Astrocyte (in vitro differentiated cells and primary cell): ENCODE measurements at regions not wholly inside any gene's neighbourhood (a gene's known extent, or its start where the extent isn't known, plus 50 kb on each side); places are given as distances from the start of the nearest gene placed in this dataset.

Experiments
- DNase-seq: peaks from one replicate; pipeline ENCODE4 v3.0.0-alpha.2; 2010; ENCODE audit warnings: low read depth
- FAIRE-seq: peaks from 2 replicates; lab custom pipeline; 2011; peaks lifted over from hg19 to GRCh38; lab: Jason Lieb, UNC
- H2AFZ ChIP-seq: 2 replicates; pipeline ENCODE4 v1.6.0; 2012; ENCODE audit warnings: low read depth, low read length, inconsistent platforms
- H3K27ac ChIP-seq: 2 replicates; pipeline ENCODE4 v1.5.1; 2011; ENCODE audit warnings: low read depth, low read length, inconsistent platforms
- H3K27me3 ChIP-seq: 2 replicates; pipeline ENCODE4 v1.6.0; 2011; ENCODE audit warnings: low read length, inconsistent platforms; ENCODE audit not compliant: insufficient read depth
- H3K36me3 ChIP-seq: 2 replicates; pipeline ENCODE4 v1.5.1; 2011; ENCODE audit warnings: low read length, inconsistent platforms; ENCODE audit not compliant: insufficient read depth
- H3K4me1 ChIP-seq: 2 replicates; pipeline ENCODE4 v1.5.1; 2011; ENCODE audit warnings: low read length, inconsistent platforms; ENCODE audit not compliant: insufficient read depth
- H3K4me2 ChIP-seq: 2 replicates; pipeline ENCODE4 v1.6.0; 2012; ENCODE audit warnings: low read length, inconsistent platforms
- H3K4me3 ChIP-seq: 2 replicates; pipeline ENCODE4 v1.5.1; 2011; ENCODE audit warnings: low read depth, mild to moderate bottlenecking, low read length, inconsistent platforms; ENCODE audit not compliant: insufficient read depth
- H3K79me2 ChIP-seq: 2 replicates; pipeline ENCODE4 v1.6.0; 2012; ENCODE audit warnings: mild to moderate bottlenecking, low read length, inconsistent platforms; ENCODE audit not compliant: insufficient read depth
- H3K9ac ChIP-seq: 2 replicates; pipeline ENCODE4 v1.6.0; 2012; ENCODE audit warnings: mild to moderate bottlenecking, low read length, inconsistent platforms
- H3K9me3 ChIP-seq: 2 replicates; pipeline ENCODE4 v1.5.1; 2012; ENCODE audit warnings: low read depth, mild to moderate bottlenecking, low read length, inconsistent platforms; ENCODE audit not compliant: insufficient read depth
- H4K20me1 ChIP-seq: 2 replicates; pipeline ENCODE4 v1.6.0; 2012; ENCODE audit warnings: low read length, inconsistent platforms; ENCODE audit not compliant: insufficient read depth
- H3K27ac Mint-ChIP-seq: one replicate; pipeline ENCODE4 v1.8.0; 2021; ENCODE audit warnings: mild to moderate bottlenecking, mixed read lengths; ENCODE audit not compliant: unreplicated experiment
- H3K27me3 Mint-ChIP-seq: one replicate; pipeline ENCODE4 v1.8.0; 2021; ENCODE audit warnings: low read depth, mixed read lengths; ENCODE audit not compliant: unreplicated experiment
- H3K36me3 Mint-ChIP-seq: one replicate; pipeline ENCODE4 v1.8.0; 2021; ENCODE audit warnings: low read depth, mixed read lengths; ENCODE audit not compliant: unreplicated experiment
- H3K4me1 Mint-ChIP-seq: one replicate; pipeline ENCODE4 v1.8.0; 2021; ENCODE audit warnings: low read depth, mixed read lengths; ENCODE audit not compliant: unreplicated experiment
- H3K4me3 Mint-ChIP-seq: one replicate; pipeline ENCODE4 v1.8.0; 2021; ENCODE audit warnings: mild to moderate bottlenecking, moderate library complexity, mixed read lengths; ENCODE audit not compliant: unreplicated experiment
- H3K9me3 Mint-ChIP-seq: one replicate; pipeline ENCODE4 v1.8.0; 2021; ENCODE audit warnings: mild to moderate bottlenecking, mixed read lengths; ENCODE audit not compliant: unreplicated experiment
- EZH2 ChIP-seq: IDR thresholded peaks from 2 replicates; pipeline ENCODE4 v1.6.1; 2012; ENCODE audit warnings: mild to moderate bottlenecking, low read length, inconsistent platforms; ENCODE audit not compliant: insufficient read depth
- TF ChIP-seq, protein P1 (sequence below): IDR thresholded peaks from 2 replicates; pipeline ENCODE4 v1.5.1; 2011; ENCODE audit warnings: low read depth, mild to moderate bottlenecking, inconsistent platforms, low read length, moderate library complexity; ENCODE audit not compliant: insufficient read depth

GRCh38 chr13:79663435-79663834 lies 182.5 kb downstream of the NDFIP2 start:
- Histone ChIP-seq H4K20me1 (no peaks in the 10 kb centered on the region), H3K4me3 (no peak overlapping the region), H3K4me2 (no peak overlapping the region), H3K4me1 (no peaks in the 10 kb centered on the region), H3K9me3 (no peaks in the 10 kb centered on the region), H3K27me3 (no peaks in the 10 kb centered on the region), H3K36me3 (no peaks in the 10 kb centered on the region), H2AFZ (no peak overlapping the region), H3K79me2 (no peaks in the 10 kb centered on the region), H3K27ac (no peak overlapping the region), H3K9ac (no peak overlapping the region)
- H3K27ac Mint-ChIP-seq = peak overlapping the region; percentile 58
- no peaks in the 10 kb centered on the region for H3K27me3 Mint-ChIP-seq
- FAIRE-seq = no peak
- TF ChIP-seq, protein P1, sequence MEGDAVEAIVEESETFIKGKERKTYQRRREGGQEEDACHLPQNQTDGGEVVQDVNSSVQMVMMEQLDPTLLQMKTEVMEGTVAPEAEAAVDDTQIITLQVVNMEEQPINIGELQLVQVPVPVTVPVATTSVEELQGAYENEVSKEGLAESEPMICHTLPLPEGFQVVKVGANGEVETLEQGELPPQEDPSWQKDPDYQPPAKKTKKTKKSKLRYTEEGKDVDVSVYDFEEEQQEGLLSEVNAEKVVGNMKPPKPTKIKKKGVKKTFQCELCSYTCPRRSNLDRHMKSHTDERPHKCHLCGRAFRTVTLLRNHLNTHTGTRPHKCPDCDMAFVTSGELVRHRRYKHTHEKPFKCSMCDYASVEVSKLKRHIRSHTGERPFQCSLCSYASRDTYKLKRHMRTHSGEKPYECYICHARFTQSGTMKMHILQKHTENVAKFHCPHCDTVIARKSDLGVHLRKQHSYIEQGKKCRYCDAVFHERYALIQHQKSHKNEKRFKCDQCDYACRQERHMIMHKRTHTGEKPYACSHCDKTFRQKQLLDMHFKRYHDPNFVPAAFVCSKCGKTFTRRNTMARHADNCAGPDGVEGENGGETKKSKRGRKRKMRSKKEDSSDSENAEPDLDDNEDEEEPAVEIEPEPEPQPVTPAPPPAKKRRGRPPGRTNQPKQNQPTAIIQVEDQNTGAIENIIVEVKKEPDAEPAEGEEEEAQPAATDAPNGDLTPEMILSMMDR = no peak
- TF ChIP-seq EZH2 = no peak
- no peak for DNase-seq
- no peaks in the 10 kb centered on the region for H3K36me3 Mint-ChIP-seq
- no peaks in the 10 kb centered on the region for H3K9me3 Mint-ChIP-seq
- H3K4me1 Mint-ChIP-seq = peaks cover 23% of the 10 kb centered on the region
- H3K4me3 Mint-ChIP-seq = no peak overlapping the region

DNA sequence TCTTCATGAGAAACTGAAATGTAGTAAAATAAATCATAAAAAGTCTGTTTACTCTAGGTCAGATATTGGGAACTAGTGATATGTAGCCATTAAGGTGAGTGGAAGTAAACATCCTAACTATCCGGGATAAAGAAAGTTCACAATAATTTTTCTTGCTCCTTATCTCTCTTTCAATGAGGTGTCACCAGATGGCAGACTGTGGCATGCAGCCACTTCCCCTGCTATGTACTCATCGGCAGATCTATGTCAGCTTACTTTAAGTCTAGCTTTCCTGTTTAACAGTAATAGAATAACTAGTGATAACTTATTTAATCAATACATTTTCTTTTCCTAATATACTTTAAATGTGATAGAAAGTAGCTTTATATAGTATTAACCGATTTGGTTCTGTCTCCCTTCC lies 181.9 kb downstream of the NDFIP2 start:
- TF ChIP-seq, protein P1 = no peak
- TF ChIP-seq EZH2 = no peak
- FAIRE-seq (no peak), DNase-seq (no peak)
- no peaks in the 10 kb centered on the region for H3K36me3 Mint-ChIP-seq
- Histone ChIP-seq H3K36me3 (no peaks in the 10 kb centered on the region), H3K4me1 (no peaks in the 10 kb centered on the region), H3K79me2 (no peaks in the 10 kb centered on the region), H3K9me3 (no peaks in the 10 kb centered on the region), H3K27ac (no peak overlapping the region), H3K4me3 (no peak overlapping the region), H3K9ac (no peak overlapping the region), H4K20me1 (no peaks in the 10 kb centered on the region), H3K27me3 (no peaks in the 10 kb centered on the region), H3K4me2 (no peak overlapping the region), H2AFZ (no peak overlapping the region)
- H3K4me1 Mint-ChIP-seq = peaks cover 21% of the 10 kb centered on the region
- H3K27me3 Mint-ChIP-seq = no peaks in the 10 kb centered on the region
- no peak overlapping the region for H3K27ac Mint-ChIP-seq
- H3K9me3 Mint-ChIP-seq = no peaks in the 10 kb centered on the region
- H3K4me3 Mint-ChIP-seq = no peak overlapping the region

- Histone ChIP-seq H3K27ac (no peak overlapping the region), H3K9ac (no peak overlapping the region), H2AFZ (no peak overlapping the region), H3K36me3 (no peaks in the 10 kb centered on the region), H3K4me1 (no peaks in the 10 kb centered on the region), H4K20me1 (no peaks in the 10 kb centered on the region), H3K27me3 (no peaks in the 10 kb centered on the region), H3K4me3 (no peak overlapping the region), H3K79me2 (no peaks in the 10 kb centered on the region), H3K4me2 (no peak overlapping the region), H3K9me3 (no peaks in the 10 kb centered on the region)
- H3K4me1 Mint-ChIP-seq = peaks cover 24% of the 10 kb centered on the region
- H3K27me3 Mint-ChIP-seq = no peaks in the 10 kb centered on the region
- TF ChIP-seq, protein P1 = no peak
- FAIRE-seq (no peak), DNase-seq (no peak)
- no peaks in the 10 kb centered on the region for H3K9me3 Mint-ChIP-seq
- H3K27ac Mint-ChIP-seq = no peak overlapping the region
- no peak overlapping the region for H3K4me3 Mint-ChIP-seq
- no peaks in the 10 kb centered on the region for H3K36me3 Mint-ChIP-seq
Observed at GRCh38 chr13:79660361-79660760, 179.4 kb downstream of the NDFIP2 start.
